ENCODE measurements at regions not wholly inside any gene's neighbourhood (a gene's known extent, or its start where the extent isn't known, plus 50 kb on each side); places are given as distances from the start of the nearest gene placed in this dataset.
A peak's percentile ranks its signal among the peaks of the same experiment; 100 is the strongest.

DNA sequence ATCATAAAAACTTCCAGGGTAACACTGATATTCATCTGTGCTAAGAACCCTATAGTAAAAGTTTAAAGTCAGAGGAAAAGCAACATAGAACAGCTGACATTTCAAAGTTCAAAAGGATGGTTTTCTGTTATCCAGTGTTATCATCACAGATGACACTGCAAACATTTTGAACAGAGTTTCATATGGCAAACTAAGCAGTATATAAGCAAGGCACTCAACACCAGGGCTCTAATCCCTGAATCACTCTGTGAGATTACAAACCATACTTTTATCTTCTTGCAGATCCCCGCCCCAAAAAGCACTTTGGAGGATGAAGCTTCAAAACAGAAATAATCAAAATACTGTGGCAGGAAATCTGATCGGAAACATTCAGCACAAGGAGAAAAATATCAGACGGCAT is 508.2 kb upstream of the KIF2B start:
- no peak overlapping the region for H3K4me3 ChIP-seq (ENCODE audit: low read length in 3 of 3)
- TF ChIP-seq, protein P1, sequence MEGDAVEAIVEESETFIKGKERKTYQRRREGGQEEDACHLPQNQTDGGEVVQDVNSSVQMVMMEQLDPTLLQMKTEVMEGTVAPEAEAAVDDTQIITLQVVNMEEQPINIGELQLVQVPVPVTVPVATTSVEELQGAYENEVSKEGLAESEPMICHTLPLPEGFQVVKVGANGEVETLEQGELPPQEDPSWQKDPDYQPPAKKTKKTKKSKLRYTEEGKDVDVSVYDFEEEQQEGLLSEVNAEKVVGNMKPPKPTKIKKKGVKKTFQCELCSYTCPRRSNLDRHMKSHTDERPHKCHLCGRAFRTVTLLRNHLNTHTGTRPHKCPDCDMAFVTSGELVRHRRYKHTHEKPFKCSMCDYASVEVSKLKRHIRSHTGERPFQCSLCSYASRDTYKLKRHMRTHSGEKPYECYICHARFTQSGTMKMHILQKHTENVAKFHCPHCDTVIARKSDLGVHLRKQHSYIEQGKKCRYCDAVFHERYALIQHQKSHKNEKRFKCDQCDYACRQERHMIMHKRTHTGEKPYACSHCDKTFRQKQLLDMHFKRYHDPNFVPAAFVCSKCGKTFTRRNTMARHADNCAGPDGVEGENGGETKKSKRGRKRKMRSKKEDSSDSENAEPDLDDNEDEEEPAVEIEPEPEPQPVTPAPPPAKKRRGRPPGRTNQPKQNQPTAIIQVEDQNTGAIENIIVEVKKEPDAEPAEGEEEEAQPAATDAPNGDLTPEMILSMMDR (IDR thresholded peaks at IDR 0.05; ENCODE audit: borderline replicate concordance, extremely low read depth, insufficient read depth): no peak
- H3K4me1 ChIP-seq (ENCODE audit: control insufficient read depth in 2 of 3, insufficient read depth in 2 of 3, low read depth in 1 of 3, low read length in 3 of 3): no peaks in the 10 kb centered on the region
- H3K36me3 ChIP-seq (ENCODE audit: control insufficient read depth in 2 of 3, insufficient read depth in 3 of 3, low read length in 3 of 3): no peaks in the 10 kb centered on the region
- intact Hi-C loops (cut with DNase I): no loop called here
- no peak overlapping the region for H3K27ac ChIP-seq (ENCODE audit: low read depth in 2 of 2, low read length in 2 of 2)
- no peak for DNase-seq
- FAIRE-seq: no peak
- H3K27me3 ChIP-seq (ENCODE audit: control insufficient read depth, insufficient read depth, low read length): no peaks in the 10 kb centered on the region
- no peak overlapping the region for H3K9ac ChIP-seq (ENCODE audit: low read length in 3 of 3)
- peaks cover 0 to 9% (median 0%) of the 10 kb centered on the region in 3 donors for H3K9me3 ChIP-seq (ENCODE audit: control insufficient read depth in 2 of 3, insufficient read depth in 1 of 3, low read length in 3 of 3)

DNA sequence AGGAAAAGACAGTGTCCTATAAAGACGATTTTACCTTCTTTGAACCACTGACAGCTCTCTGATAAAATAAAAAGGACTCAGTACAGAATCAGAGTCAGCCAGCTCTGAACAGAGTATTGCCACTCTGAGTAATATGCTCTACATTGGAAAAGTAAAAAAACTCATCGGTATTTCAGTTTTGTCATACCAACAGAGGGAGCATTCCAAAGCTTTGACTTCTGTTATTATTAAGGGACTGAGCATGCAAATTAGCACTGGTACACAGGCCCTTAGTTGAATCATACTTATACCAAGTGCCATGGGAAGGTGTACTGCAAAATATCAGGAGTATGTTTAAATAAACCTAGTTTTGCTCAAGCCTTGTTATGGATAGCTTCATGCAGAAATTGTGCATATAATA is 509.0 kb upstream of the KIF2B start:
- Histone ChIP-seq H3K27me3 (ENCODE audit: control insufficient read depth, insufficient read depth, low read length) (no peaks in the 10 kb centered on the region), H3K4me3 (ENCODE audit: low read length in 3 of 3) (no peak overlapping the region), H3K4me1 (ENCODE audit: control insufficient read depth in 2 of 3, insufficient read depth in 2 of 3, low read depth in 1 of 3, low read length in 3 of 3) (no peaks in the 10 kb centered on the region), H3K9me3 (ENCODE audit: control insufficient read depth in 2 of 3, insufficient read depth in 1 of 3, low read length in 3 of 3) (peaks cover 0 to 11% (median 0%) of the 10 kb centered on the region in 3 donors), H3K9ac (ENCODE audit: low read length in 3 of 3) (no peak overlapping the region), H3K36me3 (ENCODE audit: control insufficient read depth in 2 of 3, insufficient read depth in 3 of 3, low read length in 3 of 3) (no peaks in the 10 kb centered on the region), H3K27ac (ENCODE audit: low read depth in 2 of 2, low read length in 2 of 2) (no peak overlapping the region)
- DNase-seq (no peak), FAIRE-seq (no peak)
- TF ChIP-seq, protein P1 (IDR thresholded peaks at IDR 0.05; ENCODE audit: borderline replicate concordance, extremely low read depth, insufficient read depth): no peak
- intact Hi-C loops (cut with DNase I): no loop called here

DNA sequence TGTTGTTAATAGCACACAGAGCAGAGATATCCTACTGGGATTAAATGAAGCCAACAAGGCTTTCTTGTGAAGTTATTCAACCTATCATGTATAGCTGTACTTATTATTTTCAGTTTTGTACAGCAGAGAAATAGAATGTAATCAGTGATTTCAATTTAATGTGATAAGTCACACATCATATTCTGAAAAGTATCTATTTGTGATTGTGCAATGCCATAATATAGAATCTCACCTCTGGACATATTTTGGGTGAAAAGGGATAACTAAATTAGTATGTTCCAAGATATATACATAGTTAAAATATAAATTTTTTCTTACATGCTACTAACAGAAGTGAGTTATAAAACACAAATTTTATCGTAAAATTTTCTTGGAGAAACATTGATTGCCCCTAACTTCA is 544.3 kb upstream of the KIF2B start:
- no peaks in the 10 kb centered on the region for H3K36me3 ChIP-seq (ENCODE audit: control insufficient read depth in 2 of 3, insufficient read depth in 3 of 3, low read length in 3 of 3)
- TF ChIP-seq, protein P1 (IDR thresholded peaks at IDR 0.05; ENCODE audit: borderline replicate concordance, extremely low read depth, insufficient read depth): no peak
- H3K9ac ChIP-seq (ENCODE audit: low read length in 3 of 3): no peak overlapping the region
- no peaks in the 10 kb centered on the region for H3K4me1 ChIP-seq (ENCODE audit: control insufficient read depth in 2 of 3, insufficient read depth in 2 of 3, low read depth in 1 of 3, low read length in 3 of 3)
- no peaks in the 10 kb centered on the region for H3K27me3 ChIP-seq (ENCODE audit: control insufficient read depth, insufficient read depth, low read length)
- H3K9me3 ChIP-seq (ENCODE audit: control insufficient read depth in 2 of 3, insufficient read depth in 1 of 3, low read length in 3 of 3): no peaks in the 10 kb centered on the region
- no peak for FAIRE-seq
- no peak for DNase-seq
- intact Hi-C loops (cut with DNase I): no loop called here
- H3K4me3 ChIP-seq (ENCODE audit: low read length in 3 of 3): no peak overlapping the region
- no peak overlapping the region for H3K27ac ChIP-seq (ENCODE audit: low read depth in 2 of 2, low read length in 2 of 2)

DNA sequence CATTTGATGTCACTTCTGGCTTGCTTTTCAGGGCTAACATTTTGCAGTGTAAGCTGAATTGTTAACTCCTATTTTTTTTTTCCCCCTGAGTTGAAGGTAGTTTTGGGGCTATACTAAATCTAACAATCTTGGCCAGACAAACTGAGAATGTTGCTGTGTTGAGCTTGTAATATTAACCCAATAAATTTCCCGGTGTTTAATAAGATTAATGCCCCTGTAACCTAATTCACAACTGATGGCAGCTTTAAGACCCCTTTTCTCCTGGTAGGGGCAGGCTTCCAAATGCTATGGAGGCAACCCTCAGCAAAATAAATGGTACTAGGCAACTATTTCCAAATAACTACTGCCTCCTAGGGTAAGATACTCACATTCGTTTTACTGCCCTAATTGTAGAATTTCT is 549.6 kb upstream of the KIF2B start:
- Histone ChIP-seq H3K9me3 (ENCODE audit: control insufficient read depth in 2 of 3, insufficient read depth in 1 of 3, low read length in 3 of 3) (no peaks in the 10 kb centered on the region), H3K4me1 (ENCODE audit: control insufficient read depth in 2 of 3, insufficient read depth in 2 of 3, low read depth in 1 of 3, low read length in 3 of 3) (no peaks in the 10 kb centered on the region), H3K9ac (ENCODE audit: low read length in 3 of 3) (no peak overlapping the region), H3K36me3 (ENCODE audit: control insufficient read depth in 2 of 3, insufficient read depth in 3 of 3, low read length in 3 of 3) (no peaks in the 10 kb centered on the region), H3K27ac (ENCODE audit: low read depth in 2 of 2, low read length in 2 of 2) (no peak overlapping the region), H3K4me3 (ENCODE audit: low read length in 3 of 3) (no peak overlapping the region), H3K27me3 (ENCODE audit: control insufficient read depth, insufficient read depth, low read length) (no peaks in the 10 kb centered on the region)
- FAIRE-seq (no peak), DNase-seq (peak in 3 of 5 donors; percentile 19 to 79 (median 62))
- intact Hi-C loops (cut with DNase I): no loop called here
- TF ChIP-seq, protein P1 (IDR thresholded peaks at IDR 0.05; ENCODE audit: borderline replicate concordance, extremely low read depth, insufficient read depth): no peak

All from kidney (tissue), 13 donors.